Left renal pelvis (tissue), 4 donors: ENCODE measurements at regions not wholly inside any gene's neighbourhood (a gene's known extent, or its start where the extent isn't known, plus 50 kb on each side); places are given as distances from the start of the nearest gene placed in this dataset.
"Not testable (repeated sequence)": the region's sequence is repeated elsewhere in the genome, so short reads cannot be mapped to it uniquely, and the experiment has no call there.

Source experiments
- DNase-seq, 4 donors: peaks; one replicate each; pipeline ENCODE4 v3.0.0-alpha.2; 2013; ENCODE audit warnings: low read depth in 4 of 4, low spot score in 3 of 4

DNA sequence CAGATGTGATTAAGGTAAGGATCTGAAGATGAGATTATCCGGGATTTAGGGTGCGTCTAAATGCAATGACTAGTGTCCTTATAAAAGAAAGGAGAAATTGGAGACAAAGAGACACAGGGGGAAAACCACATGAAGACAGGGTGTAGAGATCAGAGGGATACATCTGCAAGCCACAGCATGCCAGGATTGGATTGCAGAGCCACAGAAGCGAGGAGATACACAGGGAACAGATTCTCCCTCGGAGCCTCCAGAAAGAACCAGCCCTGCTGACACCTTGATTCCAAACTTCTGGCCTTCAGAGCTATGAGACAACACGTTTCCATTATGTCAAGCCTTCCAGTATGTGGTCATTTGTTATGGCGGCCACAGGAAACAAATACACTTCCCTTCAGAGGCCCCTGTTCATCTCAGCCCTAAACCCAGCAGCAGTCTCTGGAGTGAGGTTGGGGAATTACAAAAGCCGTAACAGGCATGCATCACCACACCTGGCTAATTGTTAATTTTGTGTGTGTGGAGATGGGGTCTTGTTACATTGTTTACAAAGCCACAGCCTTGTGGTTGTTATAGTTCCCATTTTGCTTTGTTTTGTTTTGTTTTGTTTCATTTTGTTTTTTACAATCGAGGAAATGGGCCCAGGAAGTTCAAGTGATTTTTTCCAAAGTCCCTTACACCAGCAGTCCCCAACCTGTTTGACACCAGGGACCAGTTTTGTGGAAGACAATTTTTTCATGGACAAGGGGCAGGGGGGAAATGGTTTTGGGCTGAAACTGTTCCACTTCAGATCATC lies 51.6 kb upstream of the LYRM9 start:
- DNase-seq = peak in 1 of 4 donors; percentile 42

DNA sequence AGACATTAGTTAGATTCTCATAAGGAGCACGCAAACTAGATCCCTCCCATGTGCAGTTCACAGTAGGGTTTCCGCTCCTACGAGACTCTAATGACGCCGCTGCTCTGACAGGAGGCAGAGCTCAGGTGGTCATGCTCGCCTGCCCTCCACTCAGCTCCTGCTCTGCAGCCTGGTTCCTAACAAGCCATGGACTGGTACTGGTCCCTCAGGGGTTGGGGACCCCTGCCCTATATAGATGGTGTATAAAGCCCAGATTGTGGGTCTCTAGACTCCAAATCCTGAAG lies 52.1 kb upstream of the LYRM9 start:
- no peak for DNase-seq

DNA sequence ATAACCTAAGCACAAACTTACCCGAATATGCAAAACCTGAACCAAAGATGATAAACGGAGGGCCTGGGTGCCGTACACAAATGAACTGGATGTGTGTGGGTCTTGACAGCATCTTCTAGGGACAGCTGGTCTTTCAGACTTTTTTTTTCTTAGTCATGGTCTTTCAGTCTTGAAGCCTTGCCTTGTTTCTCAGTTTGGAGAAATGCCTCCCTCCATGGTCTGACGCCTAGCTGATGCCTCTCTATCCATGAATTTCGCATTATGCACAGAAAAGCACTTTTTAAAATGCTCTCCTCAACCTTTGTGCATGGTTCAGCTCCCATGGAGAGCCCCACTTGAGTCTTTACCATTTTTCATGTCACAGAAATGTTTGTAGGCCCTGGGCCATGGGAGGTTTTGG lies 52.8 kb upstream of the LYRM9 start:
- no peak for DNase-seq

DNA sequence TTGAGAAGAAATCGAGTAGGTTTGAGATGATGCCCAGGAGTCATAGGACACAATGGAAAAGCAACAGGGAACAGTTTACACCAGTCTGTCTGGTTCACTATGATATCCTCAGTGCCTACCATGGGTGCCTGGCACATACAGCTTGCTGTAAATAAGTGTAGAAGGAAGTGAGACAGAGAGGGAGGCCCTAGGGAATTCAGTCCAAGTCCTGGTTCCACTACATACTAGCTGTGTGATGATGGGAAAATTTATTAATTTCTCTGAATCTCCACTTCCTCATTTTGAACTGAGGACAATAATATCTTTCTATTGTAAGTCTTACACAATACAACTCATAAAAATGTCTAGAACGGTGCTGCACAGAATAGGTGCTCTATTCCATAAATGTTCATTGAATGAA lies 53.3 kb upstream of the LYRM9 start:
- DNase-seq = no peak

DNA sequence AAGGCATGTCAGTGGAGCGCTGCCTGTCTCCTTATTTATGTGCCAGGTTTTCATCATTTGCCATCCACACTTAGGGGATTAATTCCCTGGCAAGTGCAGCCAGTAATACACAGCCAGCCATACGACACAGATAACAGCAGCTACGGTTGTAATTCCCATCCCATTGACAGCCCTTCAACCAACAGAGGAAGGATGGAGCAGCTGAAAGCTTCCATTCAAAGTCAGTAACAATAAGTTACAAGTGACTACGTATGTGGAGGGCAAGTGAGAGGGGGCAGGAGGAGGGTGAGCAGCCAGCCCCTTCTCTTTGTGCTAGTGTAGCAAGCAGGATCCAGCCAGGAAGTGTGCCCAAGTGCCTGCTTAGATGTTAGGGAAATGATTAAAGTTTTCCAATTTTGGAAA lies 53.8 kb upstream of the LYRM9 start:
- no peak for DNase-seq

DNA sequence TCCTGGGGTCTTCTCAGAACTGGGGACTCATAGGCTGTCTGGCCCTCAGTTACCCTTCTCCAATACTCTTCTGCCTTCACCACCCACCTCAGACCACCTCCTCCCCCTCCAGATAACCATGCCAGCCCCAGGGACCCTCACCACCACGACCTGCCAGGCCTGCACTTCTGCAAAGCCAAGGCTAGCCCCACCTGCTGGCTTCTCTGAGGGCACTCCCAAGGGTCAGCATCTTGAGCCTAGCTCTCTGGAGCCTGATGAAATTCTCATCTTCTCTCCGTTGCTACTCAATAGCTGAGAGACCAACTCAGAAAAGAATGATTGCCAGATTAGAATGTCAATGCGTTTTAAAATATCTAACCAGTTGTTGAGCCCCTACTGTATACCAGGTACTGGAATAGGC lies 56.1 kb upstream of the LYRM9 start:
- DNase-seq = no peak

DNA sequence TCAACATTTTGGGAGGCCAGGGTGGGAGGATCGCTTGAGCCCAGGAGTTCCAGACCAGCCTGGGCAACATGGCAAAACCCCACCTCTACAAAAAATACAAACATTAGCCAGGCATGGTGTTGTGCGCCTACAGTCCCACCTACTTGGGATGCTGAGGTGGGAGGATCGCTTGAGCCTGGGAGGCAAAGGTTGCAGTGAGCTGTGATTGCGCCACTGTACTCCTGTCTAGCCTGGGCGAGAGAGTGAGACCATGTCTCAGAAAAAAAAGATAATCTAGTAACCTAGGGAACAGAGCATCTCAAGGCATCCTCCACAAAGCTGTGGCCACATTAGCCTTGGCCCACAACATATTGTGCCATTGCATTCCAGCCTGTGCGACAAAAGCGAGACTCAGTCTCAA lies 57.1 kb upstream of the LYRM9 start:
- DNase-seq = not testable (repeated sequence)

DNA sequence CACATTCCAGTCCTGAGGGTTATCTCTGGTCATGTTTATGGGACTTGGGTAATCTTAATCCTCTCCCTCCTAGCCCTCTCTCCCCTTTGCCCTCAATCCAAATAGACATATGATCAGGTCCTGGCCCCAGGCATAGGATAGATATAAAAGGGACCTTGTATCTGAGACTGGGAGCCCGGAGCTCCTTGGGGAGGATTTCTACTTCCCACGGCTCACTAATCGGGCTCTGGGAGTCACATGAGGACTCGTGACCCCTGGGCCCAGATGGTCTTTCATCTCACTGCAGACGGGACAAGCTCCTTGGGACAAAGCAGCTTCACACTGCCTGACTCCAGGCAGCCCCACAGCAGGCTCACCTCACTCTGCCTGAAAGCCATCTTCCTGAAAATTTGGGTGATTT lies 57.8 kb upstream of the LYRM9 start:
- no peak for DNase-seq

DNA sequence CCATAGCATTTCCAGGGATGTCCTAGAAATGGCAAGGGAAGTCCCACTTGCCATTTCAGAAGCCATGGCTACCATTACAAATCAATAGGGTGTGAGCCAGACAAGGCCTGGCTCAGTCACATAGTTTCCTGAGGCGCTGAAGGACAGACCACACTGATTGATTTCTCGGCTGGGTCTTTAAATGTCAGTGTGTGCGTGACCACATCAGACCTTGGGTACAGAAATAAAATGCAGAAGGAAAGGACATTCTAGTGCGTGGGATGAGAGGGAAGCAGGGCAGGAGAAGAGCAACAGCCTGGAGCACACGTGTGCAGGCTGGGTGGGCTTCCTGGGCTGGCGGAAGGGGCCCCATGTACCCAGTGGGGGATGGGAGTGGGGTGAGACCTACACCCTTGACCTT lies 58.7 kb upstream of the LYRM9 start:
- DNase-seq = no peak

DNA sequence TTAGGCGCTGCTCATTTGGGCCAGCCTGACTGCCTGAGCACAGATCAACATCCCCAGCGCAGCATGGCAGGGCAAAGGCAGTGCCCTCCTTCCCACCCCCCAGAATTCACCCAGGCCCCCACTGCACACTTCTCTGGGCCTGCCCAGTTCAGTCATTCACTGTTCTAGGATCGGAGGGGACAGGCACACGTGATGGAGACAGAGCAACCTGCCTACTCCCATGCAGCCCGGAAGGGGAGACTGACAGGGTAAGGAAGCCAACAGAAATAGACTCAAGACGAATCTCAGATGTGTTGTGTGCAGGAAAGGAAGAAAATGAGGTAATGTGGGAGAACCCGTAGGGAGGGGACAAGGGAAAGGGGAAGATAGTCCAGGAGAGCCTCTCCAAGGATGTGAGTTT lies 59.2 kb upstream of the LYRM9 start:
- DNase-seq = no peak

DNA sequence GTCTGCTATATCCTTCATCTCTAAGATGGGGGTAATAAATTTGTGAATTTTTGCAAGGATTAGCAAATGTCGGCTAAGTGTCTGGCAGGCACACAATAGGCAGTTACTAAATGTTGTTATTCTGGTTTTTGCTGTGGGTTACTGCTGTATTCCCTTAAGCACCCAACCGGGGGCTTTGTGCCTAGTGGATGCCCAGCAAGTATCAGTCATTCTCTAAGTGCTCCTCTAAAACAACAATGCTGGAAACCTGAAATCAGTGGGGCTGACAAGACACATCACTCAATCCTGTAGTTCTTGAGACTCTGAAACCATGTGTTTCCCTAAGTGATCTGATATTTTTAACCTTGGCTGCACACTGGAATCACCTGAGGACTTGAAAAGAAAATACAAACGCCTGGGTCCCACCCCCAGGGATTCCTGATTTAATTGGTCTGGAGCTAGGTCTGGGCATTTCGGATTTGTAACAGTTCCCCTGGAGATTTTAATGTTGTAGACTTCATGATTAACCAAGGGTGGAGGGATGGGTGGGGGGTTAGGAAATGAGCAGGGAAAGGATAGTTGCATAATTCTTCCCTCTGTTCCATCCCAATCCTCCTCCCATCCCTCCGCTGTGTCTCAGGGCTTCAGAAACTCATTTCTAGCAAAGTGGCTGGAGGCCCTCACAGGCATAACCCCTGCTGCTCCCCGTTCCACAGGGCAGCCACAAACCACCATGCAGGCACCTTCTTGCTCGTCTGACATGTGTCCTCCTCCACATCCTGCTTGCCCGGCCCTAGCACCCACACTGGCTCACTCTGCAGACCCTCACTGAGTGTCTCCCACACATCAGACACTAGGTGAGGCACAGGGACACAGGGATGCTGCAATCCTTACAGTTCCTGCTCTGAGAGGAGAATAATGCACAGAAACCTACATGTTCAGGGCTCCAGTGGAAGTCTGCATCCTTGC lies 61.7 kb upstream of the LYRM9 start:
- peak in 1 of 4 donors; percentile 46 for DNase-seq

DNA sequence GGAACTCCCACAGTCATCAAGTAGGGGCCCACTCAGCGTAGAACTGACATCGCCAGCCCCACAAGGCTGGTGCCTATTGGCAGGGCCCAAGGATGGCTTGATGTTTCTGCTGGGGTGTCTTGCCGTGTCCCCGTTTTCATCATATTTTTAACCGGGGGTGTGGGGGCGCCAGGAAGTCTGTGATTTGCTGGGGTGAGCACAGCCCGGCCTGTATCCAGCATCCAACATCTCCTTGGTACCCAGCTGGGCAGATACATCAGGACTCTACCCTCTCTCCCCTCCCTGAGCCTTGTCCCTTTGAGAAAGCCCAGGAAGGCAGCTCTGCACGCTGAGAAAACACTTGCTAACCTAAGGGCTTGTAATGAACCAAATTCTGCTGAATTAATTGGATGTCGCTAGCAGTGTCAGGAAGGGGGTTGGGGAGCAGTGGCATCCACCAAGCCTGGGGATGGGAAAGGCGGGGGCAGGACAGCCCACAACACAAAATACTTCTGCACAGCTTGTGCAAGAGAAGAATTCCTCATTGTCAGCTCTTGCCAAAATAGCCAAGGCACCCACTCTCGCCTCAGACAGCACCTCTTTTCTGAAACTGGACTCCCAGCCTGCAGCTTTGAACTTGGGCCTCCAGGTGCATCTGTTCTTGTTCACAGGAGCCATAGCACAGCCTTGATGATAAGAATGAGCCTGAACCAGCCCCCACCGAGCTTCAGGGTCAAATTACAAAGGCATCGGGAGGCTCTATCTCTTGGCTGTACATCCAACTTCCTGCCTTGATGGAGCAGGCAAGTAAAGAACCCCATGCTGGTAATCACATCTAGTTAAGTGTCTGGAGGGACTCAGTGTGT lies 63.7 kb upstream of the LYRM9 start:
- no peak for DNase-seq

DNA sequence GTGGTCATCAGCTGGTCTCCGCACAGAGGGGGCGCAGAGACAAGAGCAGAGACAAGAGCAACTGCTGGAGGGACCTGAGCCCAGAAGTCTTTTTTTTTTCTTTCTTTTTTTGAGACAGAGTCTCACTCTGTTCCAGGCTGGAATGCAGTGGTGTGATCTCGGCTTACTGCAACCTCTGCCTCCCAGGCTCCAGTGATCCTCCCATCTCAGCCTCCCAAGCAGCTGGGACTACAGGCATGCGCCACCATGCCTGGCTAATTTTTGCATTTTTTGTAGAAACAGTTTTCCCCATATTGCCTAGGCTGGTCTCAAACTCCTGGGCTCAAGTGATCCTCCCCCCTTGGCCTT lies 64.3 kb upstream of the LYRM9 start:
- not testable (repeated sequence) for DNase-seq

DNA sequence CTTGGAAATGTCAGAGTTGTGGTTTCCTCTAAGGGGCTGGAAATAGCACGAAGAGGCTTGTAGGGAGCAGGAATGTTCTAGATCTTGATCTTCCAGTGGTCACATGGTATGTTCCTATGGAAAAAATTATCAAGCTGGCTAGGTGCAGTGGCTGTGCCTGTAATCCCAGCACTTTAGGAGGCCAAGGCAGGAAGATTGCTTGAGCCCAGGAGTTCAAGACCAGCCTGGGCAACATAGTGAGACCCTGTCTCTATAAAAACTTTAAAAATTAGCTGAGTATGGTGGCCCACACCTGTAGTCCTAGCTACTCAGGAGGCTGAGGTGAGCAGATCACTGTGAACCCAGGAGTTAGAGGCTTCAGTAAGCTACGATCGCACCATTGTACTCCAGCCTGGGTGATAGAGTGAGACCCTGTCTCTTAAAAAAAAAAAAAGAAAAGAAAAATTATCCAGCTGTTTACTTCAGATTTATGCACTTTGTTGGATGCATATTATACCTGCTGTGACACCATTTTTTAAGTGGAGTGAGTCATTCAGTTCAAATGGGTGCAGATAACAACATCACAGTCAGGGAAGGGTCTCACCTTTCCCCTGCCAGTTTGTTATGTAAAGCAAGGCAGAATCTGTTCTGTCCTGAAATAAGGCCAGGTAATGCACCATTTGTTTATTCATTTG lies 65.7 kb upstream of the LYRM9 start:
- no peak for DNase-seq

DNA sequence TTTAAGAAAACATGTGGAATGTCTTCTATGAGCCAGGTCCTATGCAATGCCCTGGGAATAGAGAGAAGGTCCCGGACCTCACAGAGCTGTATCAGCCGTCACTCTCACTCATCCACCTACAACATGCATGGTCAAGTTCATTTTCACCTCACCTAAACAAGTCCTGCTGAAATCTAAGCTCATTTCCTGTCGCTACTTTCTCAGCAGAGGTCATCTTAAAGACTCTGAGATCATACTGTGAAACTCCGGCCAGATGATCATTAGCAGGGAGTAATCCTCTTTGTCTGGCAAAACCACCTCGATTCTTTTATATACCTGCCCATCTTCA lies 66.2 kb upstream of the LYRM9 start:
- no peak for DNase-seq

DNA sequence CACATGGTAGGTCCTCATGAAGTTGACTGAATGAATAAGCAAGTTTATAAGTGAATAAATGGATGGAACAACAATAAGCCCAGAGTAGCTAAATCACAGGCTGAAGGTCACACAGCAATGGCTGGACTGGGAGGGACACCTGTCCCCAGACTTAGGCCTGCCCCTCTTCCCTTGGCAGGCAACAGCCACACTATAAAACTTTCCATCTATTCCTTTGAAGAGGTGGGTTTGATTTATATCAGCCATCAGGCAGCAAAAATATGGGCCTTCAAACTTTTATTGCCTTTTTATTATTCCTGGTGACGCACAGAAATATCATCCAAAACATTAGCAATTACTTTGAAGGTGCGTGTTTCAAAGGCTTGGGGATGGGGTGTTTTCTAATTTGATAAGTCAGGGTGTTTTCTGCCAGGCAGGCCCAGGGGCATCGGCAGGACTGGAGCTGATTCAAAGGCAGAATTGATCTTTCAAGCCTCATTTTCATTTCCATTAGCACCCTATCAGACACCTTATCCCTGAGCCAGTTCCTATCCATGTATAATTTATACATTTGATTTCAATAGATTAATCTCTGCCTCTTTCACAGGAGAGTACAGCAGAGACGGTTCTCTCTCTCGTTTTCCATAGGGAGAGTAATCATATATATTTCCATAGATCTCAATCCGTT lies 67.2 kb upstream of the LYRM9 start:
- no peak for DNase-seq

DNA sequence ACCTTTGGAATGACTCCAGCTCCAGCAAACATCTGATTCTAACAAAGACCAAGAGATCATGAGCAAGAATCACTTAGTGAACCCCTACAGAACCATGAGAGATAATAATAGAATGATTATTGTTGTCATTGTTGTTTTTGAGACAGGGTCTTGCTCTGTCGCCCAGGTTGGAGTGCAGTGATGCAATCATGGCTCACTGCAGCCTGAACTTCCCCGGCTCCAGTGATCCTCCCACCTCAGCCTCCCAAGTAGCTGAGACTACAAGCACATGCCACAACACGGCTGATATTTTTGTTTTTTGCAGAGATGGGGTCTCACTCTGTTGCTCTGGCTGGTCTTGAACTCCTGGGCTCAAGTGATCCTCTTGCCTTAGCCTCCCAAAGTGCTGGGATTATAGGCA lies 69.4 kb upstream of the LYRM9 start:
- not testable (repeated sequence) for DNase-seq

DNA sequence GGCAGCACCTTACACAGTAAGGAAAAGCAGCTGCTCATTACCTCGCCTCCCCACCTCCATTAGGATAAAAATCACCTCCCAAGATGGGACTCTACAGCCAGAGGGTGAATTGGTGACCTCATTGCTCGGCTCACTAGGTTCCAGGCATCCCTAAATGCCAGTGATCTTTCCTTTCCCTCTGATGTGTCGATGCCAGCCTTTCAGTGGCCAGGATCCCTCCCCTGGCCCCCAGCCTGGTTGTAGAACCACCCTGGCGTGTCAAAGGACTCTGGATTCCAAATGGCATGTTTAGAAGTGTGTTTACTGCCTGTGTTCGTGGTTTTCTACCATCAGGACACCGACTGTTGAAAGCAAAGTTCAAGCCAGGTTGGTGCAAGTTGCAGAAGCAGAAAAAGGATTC lies 72.1 kb upstream of the LYRM9 start:
- peak; percentile 62 to 80 (median 62) for DNase-seq

DNA sequence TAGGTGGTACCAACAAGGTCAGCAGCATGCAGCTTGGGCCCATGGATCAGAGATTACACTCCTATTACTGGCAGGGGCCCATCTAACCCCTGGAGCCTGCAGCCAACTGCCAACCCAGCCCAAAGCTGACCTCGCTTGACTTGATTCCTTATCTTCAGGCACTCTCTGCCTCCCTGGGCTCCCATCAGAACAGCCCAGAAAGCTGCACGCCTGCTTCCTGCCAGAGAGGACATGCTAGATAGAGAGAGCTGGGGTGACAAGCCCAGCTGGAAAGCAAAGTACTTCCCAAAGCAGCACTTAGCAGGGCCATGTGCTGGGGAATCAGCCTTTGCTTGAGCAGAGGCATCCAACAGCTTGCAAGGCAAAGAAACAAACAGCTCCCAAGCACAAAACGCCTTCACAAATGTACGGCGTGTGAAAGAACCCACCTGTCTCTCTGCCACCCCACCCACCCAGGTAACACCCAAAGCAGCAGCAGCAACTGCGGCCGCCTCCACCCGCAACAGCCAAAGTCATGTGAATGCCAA lies 74.2 kb upstream of the NLK start:
- DNase-seq = no peak

DNA sequence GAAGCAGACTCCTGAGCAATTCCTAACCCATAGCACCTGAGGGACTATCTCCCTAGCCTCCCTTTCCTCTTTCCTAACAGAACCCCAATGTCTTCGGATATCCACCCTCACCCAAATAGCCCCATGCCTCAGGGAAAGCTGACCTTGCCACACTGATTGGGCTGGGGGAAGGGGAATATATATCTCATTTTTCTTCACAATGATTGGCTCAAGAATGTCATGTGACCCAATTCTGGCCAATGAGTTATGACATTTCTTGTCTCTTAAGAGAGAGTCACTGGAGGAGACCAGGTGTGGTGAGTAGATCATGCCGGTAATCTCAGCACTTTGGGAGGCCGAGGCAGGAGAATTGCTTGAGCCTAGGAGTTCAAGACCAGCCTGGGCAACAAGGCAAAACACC lies 71.9 kb upstream of the NLK start:
- no peak for DNase-seq
